GM21737 (cell line): ENCODE measurements at regions not wholly inside any gene's neighbourhood (a gene's known extent, or its start where the extent isn't known, plus 50 kb on each side); places are given as distances from the start of the nearest gene placed in this dataset.
"Not testable (repeated sequence)": the region's sequence is repeated elsewhere in the genome, so short reads cannot be mapped to it uniquely, and the experiment has no call there.

Source experiments
- ATAC-seq: cut with Tn5 transposase; IDR thresholded peaks from one replicate; pipeline ENCODE4 v1.9.1; 2021; ENCODE audit warnings: mild to moderate bottlenecking, moderate library complexity; ENCODE audit not compliant: unreplicated experiment

- ATAC-seq = no peak
These were observed 394.8 kb downstream of the KCNJ2 start for GRCh38 chr17:70564006-70564620.

- ATAC-seq = no peak
These were observed 399.8 kb downstream of the KCNJ2 start for GRCh38 chr17:70569128-70569527.

- no peak for ATAC-seq
These were observed 408.1 kb downstream of the KCNJ2 start for GRCh38 chr17:70577456-70577855.

- ATAC-seq = no peak
These were observed 412.1 kb downstream of the KCNJ2 start for GRCh38 chr17:70581459-70581858.

GRCh38 chr17:70582777-70583176 lies 413.4 kb downstream of the KCNJ2 start:
- ATAC-seq = no peak

GRCh38 chr17:70584255-70584654 lies 414.9 kb downstream of the KCNJ2 start:
- ATAC-seq = no peak

GRCh38 chr17:70588003-70588402 lies 418.7 kb downstream of the KCNJ2 start:
- ATAC-seq = no peak

- no peak for ATAC-seq
These were observed 428.4 kb downstream of the KCNJ2 start for GRCh38 chr17:70597774-70598173.

- ATAC-seq = no peak
These were observed 429.9 kb downstream of the KCNJ2 start for GRCh38 chr17:70599198-70599597.

GRCh38 chr17:70599945-70600344 lies 430.6 kb downstream of the KCNJ2 start:
- not testable (repeated sequence) for ATAC-seq

- no peak for ATAC-seq
These were observed 433.9 kb downstream of the KCNJ2 start for GRCh38 chr17:70603226-70603625.

GRCh38 chr17:70604854-70605253 lies 435.5 kb downstream of the KCNJ2 start:
- ATAC-seq = no peak

GRCh38 chr17:70606086-70606485 lies 436.8 kb downstream of the KCNJ2 start:
- ATAC-seq = no peak

- ATAC-seq = no peak
These were observed 438.9 kb downstream of the KCNJ2 start for GRCh38 chr17:70608193-70608592.

GRCh38 chr17:70608957-70609356 lies 439.6 kb downstream of the KCNJ2 start:
- ATAC-seq = no peak

GRCh38 chr17:70609566-70609965 lies 440.2 kb downstream of the KCNJ2 start:
- ATAC-seq = no peak

GRCh38 chr17:70610161-70610560 lies 440.8 kb downstream of the KCNJ2 start:
- ATAC-seq = no peak

GRCh38 chr17:70613681-70614080 lies 444.3 kb downstream of the KCNJ2 start:
- no peak for ATAC-seq

GRCh38 chr17:70615831-70616230 lies 446.5 kb downstream of the KCNJ2 start:
- no peak for ATAC-seq

GRCh38 chr17:70618641-70619040 lies 449.3 kb downstream of the KCNJ2 start:
- ATAC-seq = no peak

GRCh38 chr17:70621566-70621965 lies 452.2 kb downstream of the KCNJ2 start:
- no peak for ATAC-seq

GRCh38 chr17:70622368-70623260 lies 453.3 kb downstream of the KCNJ2 start:
- ATAC-seq = no peak
